Right atrium auricular region (tissue), 2 donors: ENCODE measurements at regions not wholly inside any gene's neighbourhood (a gene's known extent, or its start where the extent isn't known, plus 50 kb on each side); places are given as distances from the start of the nearest gene placed in this dataset.

Experiments
- DNase-seq: peaks from one replicate; pipeline ENCODE4 v3.0.0-alpha.2; 2019; ENCODE audit warnings: low spot score
- H3K27ac ChIP-seq, 2 donors: fragments of 200-600 bp; sonication (generic); 1 replicate in 1 of 2; 2 replicates in 1 of 2; pipeline ENCODE4 v1.5.1; 2016 to 2019
- H3K27me3 ChIP-seq, 2 donors: fragments of 200-600 bp; sonication (generic); one replicate each; pipeline versions ENCODE4 v1.5.1 to v1.6.0; 2017 to 2019
- H3K36me3 ChIP-seq: fragments of 200-600 bp; sonication (generic); one replicate; pipeline ENCODE4 v1.5.1; 2016
- H3K4me1 ChIP-seq, 2 donors: fragments of 200-600 bp; sonication (generic); one replicate each; pipeline versions ENCODE4 v1.5.1 to v1.6.0; 2017 to 2019
- H3K4me3 ChIP-seq, 2 donors: fragments of 200-600 bp; sonication (generic); 1 replicate in 1 of 2; 2 replicates in 1 of 2; pipeline ENCODE4 v1.5.1; 2017 to 2019; ENCODE audit warnings: mild to moderate bottlenecking in 1 of 2, moderate library complexity in 1 of 2
- H3K9me3 ChIP-seq, 2 donors: fragments of 200-600 bp; sonication (generic); one replicate each; pipeline ENCODE4 v1.5.1; 2019
- TF ChIP-seq, protein P1 (sequence below), 2 donors: fragments of 200-600 bp; sonication (generic); IDR thresholded peaks; one replicate each; pipeline ENCODE4 v1.5.1; 2019; ENCODE audit warnings: antibody characterized with exemption in 2 of 2

DNA sequence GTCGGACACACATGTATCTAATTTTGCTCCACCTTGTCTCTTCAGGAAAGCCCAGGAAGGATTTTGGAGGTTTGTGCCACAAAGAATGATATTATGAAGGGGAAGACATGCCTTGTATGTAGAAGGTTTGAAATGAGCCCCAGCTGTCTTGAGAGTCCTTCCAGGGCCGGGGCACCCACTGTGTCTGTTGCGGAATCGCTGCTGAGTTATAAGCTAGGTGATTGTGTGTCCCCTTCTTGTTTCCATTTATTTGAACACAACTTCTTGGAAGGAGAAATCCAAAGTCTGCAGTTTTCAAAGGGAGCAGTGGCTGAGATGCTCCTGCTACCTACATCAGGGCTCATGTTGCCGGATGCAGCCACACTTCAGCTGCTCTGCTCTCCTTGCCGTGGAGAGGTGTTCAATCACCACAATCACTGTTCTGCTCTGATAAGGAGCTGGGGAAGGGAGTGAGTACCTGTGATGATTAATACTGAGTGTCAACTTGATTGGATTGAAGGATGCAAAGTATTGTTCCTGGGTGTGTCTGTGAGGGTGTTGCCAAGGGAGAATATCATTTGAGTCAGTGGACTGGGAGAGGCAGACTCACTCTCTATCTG, 828.6 kb downstream of the QKI start:
- H3K27me3 ChIP-seq: no peaks in the 10 kb centered on the region
- no peak overlapping the region for H3K27ac ChIP-seq
- no peaks in the 10 kb centered on the region for H3K9me3 ChIP-seq
- H3K36me3 ChIP-seq: no peaks in the 10 kb centered on the region
- H3K4me3 ChIP-seq: no peak overlapping the region
- DNase-seq: no peak
- no peaks in the 10 kb centered on the region for H3K4me1 ChIP-seq
- TF ChIP-seq, protein P1, sequence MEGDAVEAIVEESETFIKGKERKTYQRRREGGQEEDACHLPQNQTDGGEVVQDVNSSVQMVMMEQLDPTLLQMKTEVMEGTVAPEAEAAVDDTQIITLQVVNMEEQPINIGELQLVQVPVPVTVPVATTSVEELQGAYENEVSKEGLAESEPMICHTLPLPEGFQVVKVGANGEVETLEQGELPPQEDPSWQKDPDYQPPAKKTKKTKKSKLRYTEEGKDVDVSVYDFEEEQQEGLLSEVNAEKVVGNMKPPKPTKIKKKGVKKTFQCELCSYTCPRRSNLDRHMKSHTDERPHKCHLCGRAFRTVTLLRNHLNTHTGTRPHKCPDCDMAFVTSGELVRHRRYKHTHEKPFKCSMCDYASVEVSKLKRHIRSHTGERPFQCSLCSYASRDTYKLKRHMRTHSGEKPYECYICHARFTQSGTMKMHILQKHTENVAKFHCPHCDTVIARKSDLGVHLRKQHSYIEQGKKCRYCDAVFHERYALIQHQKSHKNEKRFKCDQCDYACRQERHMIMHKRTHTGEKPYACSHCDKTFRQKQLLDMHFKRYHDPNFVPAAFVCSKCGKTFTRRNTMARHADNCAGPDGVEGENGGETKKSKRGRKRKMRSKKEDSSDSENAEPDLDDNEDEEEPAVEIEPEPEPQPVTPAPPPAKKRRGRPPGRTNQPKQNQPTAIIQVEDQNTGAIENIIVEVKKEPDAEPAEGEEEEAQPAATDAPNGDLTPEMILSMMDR (IDR thresholded peaks at IDR 0.05): no peak

DNA sequence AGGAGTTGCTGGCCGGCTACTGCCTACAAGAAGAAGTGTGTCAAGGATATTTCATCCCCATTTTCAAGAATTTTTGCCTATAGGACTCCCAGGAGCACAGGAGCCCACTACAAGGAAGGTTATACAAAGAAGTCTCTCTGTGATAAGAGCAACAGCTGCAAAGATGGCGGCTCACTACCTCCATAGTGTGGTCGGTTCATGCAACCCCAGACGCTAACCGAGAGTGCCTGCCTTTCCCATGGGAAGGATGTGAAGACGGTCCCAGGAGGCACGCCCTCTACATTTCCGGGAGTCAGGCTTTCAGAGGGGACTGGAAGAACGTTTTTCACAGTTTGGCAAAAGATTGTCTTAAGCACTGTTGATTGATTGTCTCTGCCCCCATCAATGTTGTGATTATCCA, 816.3 kb downstream of the QKI start:
- Histone ChIP-seq H3K27ac (no peak overlapping the region), H3K36me3 (no peaks in the 10 kb centered on the region), H3K9me3 (no peaks in the 10 kb centered on the region), H3K4me3 (no peak overlapping the region), H3K4me1 (no peaks in the 10 kb centered on the region), H3K27me3 (no peaks in the 10 kb centered on the region)
- DNase-seq: no peak
- TF ChIP-seq, protein P1 (IDR thresholded peaks at IDR 0.05): no peak

DNA sequence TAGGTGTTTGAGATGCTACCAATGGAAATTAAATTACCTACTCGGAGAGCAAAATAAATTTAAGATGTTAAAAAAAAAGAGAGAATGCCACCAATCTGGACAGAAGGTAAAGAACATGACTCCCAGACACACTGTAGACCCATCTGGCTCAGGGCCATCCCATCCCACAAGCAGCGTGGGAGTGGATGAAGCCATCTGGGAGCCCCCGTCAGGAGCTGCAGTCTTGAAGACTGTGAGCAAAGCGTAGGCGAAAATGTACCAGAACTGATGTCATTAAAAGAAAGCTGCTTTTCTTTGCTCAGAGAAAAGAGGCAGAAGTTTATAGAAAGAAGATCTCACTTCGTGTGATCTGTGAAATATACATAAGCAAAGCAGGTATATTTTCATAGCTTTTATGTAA, 815.7 kb downstream of the QKI start:
- no peak for DNase-seq
- Histone ChIP-seq H3K4me1 (no peaks in the 10 kb centered on the region), H3K27ac (no peak overlapping the region), H3K4me3 (no peak overlapping the region), H3K9me3 (no peaks in the 10 kb centered on the region), H3K27me3 (no peaks in the 10 kb centered on the region), H3K36me3 (no peaks in the 10 kb centered on the region)
- TF ChIP-seq, protein P1 (IDR thresholded peaks at IDR 0.05): no peak

DNA sequence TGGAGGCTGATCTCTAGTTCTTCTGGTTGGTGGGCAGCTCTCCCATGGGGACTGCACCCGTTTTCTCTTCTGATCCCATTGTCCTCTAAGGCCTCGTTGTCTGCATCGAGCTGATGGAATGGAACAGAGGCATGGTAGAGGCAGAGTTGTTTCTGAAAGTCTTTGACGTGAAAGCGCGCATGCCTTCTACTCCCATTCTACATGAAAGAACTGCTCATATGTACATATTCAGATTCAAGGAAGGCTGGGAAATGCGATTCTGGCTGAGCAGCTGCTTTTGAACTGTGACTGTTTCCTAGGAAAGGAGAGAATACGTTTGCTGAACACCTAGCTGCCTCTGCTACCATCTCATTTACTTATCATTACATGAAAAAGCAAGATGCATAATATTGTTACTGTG, 815.2 kb downstream of the QKI start:
- Histone ChIP-seq H3K27ac (no peak overlapping the region), H3K27me3 (no peaks in the 10 kb centered on the region), H3K9me3 (no peaks in the 10 kb centered on the region), H3K36me3 (no peaks in the 10 kb centered on the region), H3K4me1 (no peaks in the 10 kb centered on the region), H3K4me3 (no peak overlapping the region)
- TF ChIP-seq, protein P1 (IDR thresholded peaks at IDR 0.05): no peak
- DNase-seq: no peak

DNA sequence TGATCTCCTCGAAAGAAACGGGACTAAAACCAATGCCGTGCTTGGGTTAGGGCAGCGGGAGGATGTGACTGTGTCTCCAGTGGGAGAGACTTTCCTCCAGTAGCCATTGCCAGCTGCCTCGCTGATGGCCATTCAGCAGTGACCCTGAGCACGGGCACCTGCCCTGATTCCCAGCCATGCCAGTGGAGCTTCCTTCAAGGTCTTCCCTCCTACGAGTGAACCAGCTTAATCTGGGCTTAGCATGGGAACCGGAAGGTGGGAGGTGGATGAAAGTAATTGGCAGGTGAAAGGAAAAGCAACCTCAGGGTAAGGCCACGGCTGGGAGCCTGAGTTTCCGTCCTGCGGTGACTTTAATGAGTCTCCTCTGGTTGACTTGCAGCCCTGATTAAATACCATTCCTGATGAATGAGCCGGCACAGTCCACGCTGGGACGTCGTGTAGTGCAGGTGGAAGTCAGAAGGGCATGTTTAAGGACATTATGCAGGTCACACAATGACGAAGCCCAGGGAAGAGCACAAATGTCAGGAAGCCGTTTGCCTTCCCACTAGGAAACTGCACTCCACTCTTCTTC, 813.5 kb downstream of the QKI start:
- Histone ChIP-seq H3K36me3 (no peaks in the 10 kb centered on the region), H3K9me3 (no peaks in the 10 kb centered on the region), H3K27ac (no peak overlapping the region), H3K4me1 (no peaks in the 10 kb centered on the region), H3K27me3 (no peaks in the 10 kb centered on the region), H3K4me3 (no peak overlapping the region)
- no peak for DNase-seq
- TF ChIP-seq, protein P1 (IDR thresholded peaks at IDR 0.05): no peak

DNA sequence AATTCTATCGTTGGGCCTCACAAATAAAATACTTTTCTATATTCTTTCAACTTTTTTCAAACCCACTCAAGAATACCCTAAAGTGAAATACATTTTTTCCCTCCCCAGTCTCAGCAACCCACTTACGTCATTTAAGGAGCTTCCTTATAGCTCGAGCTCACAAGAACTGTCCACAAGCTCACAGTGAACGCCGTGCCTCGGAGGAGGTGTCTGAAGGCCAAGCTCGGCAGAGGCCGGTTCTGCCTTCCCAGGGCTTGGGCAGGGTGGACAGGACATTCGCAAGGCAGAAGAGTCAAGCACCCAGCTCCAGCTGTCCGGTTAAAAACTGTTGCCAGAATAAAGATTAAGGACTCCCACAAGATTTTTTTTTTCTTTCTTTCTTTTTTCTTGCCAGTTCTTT, 802.3 kb downstream of the QKI start:
- TF ChIP-seq, protein P1 (IDR thresholded peaks at IDR 0.05): no peak
- no peaks in the 10 kb centered on the region for H3K27me3 ChIP-seq
- no peaks in the 10 kb centered on the region for H3K4me1 ChIP-seq
- H3K9me3 ChIP-seq: no peaks in the 10 kb centered on the region
- DNase-seq: no peak
- H3K4me3 ChIP-seq: no peak overlapping the region
- H3K27ac ChIP-seq: no peak overlapping the region
- no peaks in the 10 kb centered on the region for H3K36me3 ChIP-seq
